Body of pancreas (tissue), 4 donors: ENCODE measurements at regions not wholly inside any gene's neighbourhood (a gene's known extent, or its start where the extent isn't known, plus 50 kb on each side); places are given as distances from the start of the nearest gene placed in this dataset.

ENCODE experiments used
- POLR2A ChIP-seq, 3 donors: fragments of 450-650 bp; IDR thresholded peaks; one replicate each; pipeline ENCODE4 v1.6.1; 2016; ENCODE audit warnings: antibody characterized with exemption in 3 of 3, mild to moderate bottlenecking in 2 of 3
- TF ChIP-seq, protein P1 (sequence below), 7 experiments: fragments of 450-650 bp in 4 of 7; fragments of 200-600 bp in 3 of 7; sonication (generic) in 3 of 7; IDR thresholded peaks; one replicate each; pipeline ENCODE4 v1.5.1; 2016 to 2019; ENCODE audit warnings: antibody characterized with exemption in 7 of 7

DNA sequence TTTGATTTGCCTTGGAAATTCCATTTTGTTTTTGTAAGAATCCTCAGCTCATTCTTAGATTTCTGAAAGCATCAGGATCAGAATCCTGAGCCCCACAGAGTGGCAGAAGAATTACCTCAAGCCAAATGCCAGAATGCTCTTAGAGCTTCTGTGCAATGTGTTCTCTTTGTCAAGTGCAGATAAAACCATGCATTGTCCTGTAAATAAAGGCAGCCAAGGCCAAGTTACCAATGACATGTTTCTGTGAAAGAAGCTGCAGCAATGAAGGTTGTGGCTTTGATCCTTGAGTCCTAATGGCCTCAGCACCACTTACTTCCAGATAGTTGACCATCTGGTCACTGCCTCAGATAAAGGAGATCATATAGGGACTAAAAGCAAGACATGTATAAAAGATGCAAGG lies 343.3 kb upstream of the AKR1E2 start:
- TF ChIP-seq, protein P1, sequence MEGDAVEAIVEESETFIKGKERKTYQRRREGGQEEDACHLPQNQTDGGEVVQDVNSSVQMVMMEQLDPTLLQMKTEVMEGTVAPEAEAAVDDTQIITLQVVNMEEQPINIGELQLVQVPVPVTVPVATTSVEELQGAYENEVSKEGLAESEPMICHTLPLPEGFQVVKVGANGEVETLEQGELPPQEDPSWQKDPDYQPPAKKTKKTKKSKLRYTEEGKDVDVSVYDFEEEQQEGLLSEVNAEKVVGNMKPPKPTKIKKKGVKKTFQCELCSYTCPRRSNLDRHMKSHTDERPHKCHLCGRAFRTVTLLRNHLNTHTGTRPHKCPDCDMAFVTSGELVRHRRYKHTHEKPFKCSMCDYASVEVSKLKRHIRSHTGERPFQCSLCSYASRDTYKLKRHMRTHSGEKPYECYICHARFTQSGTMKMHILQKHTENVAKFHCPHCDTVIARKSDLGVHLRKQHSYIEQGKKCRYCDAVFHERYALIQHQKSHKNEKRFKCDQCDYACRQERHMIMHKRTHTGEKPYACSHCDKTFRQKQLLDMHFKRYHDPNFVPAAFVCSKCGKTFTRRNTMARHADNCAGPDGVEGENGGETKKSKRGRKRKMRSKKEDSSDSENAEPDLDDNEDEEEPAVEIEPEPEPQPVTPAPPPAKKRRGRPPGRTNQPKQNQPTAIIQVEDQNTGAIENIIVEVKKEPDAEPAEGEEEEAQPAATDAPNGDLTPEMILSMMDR (IDR thresholded peaks at IDR 0.05) = no peak
- TF ChIP-seq POLR2A (IDR thresholded peaks at IDR 0.05) = no peak
